Astrocyte (in vitro differentiated cells and primary cell): ENCODE measurements at regions not wholly inside any gene's neighbourhood (a gene's known extent, or its start where the extent isn't known, plus 50 kb on each side); places are given as distances from the start of the nearest gene placed in this dataset.

Experiments
- DNase-seq: peaks from one replicate; pipeline ENCODE4 v3.0.0-alpha.2; 2010; ENCODE audit warnings: low read depth
- FAIRE-seq: peaks from 2 replicates; lab custom pipeline; 2011; peaks lifted over from hg19 to GRCh38; lab: Jason Lieb, UNC
- H2AFZ ChIP-seq: 2 replicates; pipeline ENCODE4 v1.6.0; 2012; ENCODE audit warnings: low read depth, low read length, inconsistent platforms
- H3K27ac ChIP-seq: 2 replicates; pipeline ENCODE4 v1.5.1; 2011; ENCODE audit warnings: low read depth, low read length, inconsistent platforms
- H3K27me3 ChIP-seq: 2 replicates; pipeline ENCODE4 v1.6.0; 2011; ENCODE audit warnings: low read length, inconsistent platforms; ENCODE audit not compliant: insufficient read depth
- H3K36me3 ChIP-seq: 2 replicates; pipeline ENCODE4 v1.5.1; 2011; ENCODE audit warnings: low read length, inconsistent platforms; ENCODE audit not compliant: insufficient read depth
- H3K4me1 ChIP-seq: 2 replicates; pipeline ENCODE4 v1.5.1; 2011; ENCODE audit warnings: low read length, inconsistent platforms; ENCODE audit not compliant: insufficient read depth
- H3K4me2 ChIP-seq: 2 replicates; pipeline ENCODE4 v1.6.0; 2012; ENCODE audit warnings: low read length, inconsistent platforms
- H3K4me3 ChIP-seq: 2 replicates; pipeline ENCODE4 v1.5.1; 2011; ENCODE audit warnings: low read depth, mild to moderate bottlenecking, low read length, inconsistent platforms; ENCODE audit not compliant: insufficient read depth
- H3K79me2 ChIP-seq: 2 replicates; pipeline ENCODE4 v1.6.0; 2012; ENCODE audit warnings: mild to moderate bottlenecking, low read length, inconsistent platforms; ENCODE audit not compliant: insufficient read depth
- H3K9ac ChIP-seq: 2 replicates; pipeline ENCODE4 v1.6.0; 2012; ENCODE audit warnings: mild to moderate bottlenecking, low read length, inconsistent platforms
- H3K9me3 ChIP-seq: 2 replicates; pipeline ENCODE4 v1.5.1; 2012; ENCODE audit warnings: low read depth, mild to moderate bottlenecking, low read length, inconsistent platforms; ENCODE audit not compliant: insufficient read depth
- H4K20me1 ChIP-seq: 2 replicates; pipeline ENCODE4 v1.6.0; 2012; ENCODE audit warnings: low read length, inconsistent platforms; ENCODE audit not compliant: insufficient read depth
- H3K27ac Mint-ChIP-seq: one replicate; pipeline ENCODE4 v1.8.0; 2021; ENCODE audit warnings: mild to moderate bottlenecking, mixed read lengths; ENCODE audit not compliant: unreplicated experiment
- H3K27me3 Mint-ChIP-seq: one replicate; pipeline ENCODE4 v1.8.0; 2021; ENCODE audit warnings: low read depth, mixed read lengths; ENCODE audit not compliant: unreplicated experiment
- H3K36me3 Mint-ChIP-seq: one replicate; pipeline ENCODE4 v1.8.0; 2021; ENCODE audit warnings: low read depth, mixed read lengths; ENCODE audit not compliant: unreplicated experiment
- H3K4me1 Mint-ChIP-seq: one replicate; pipeline ENCODE4 v1.8.0; 2021; ENCODE audit warnings: low read depth, mixed read lengths; ENCODE audit not compliant: unreplicated experiment
- H3K4me3 Mint-ChIP-seq: one replicate; pipeline ENCODE4 v1.8.0; 2021; ENCODE audit warnings: mild to moderate bottlenecking, moderate library complexity, mixed read lengths; ENCODE audit not compliant: unreplicated experiment
- H3K9me3 Mint-ChIP-seq: one replicate; pipeline ENCODE4 v1.8.0; 2021; ENCODE audit warnings: mild to moderate bottlenecking, mixed read lengths; ENCODE audit not compliant: unreplicated experiment
- EZH2 ChIP-seq: IDR thresholded peaks from 2 replicates; pipeline ENCODE4 v1.6.1; 2012; ENCODE audit warnings: mild to moderate bottlenecking, low read length, inconsistent platforms; ENCODE audit not compliant: insufficient read depth
- TF ChIP-seq, protein P1 (sequence below): IDR thresholded peaks from 2 replicates; pipeline ENCODE4 v1.5.1; 2011; ENCODE audit warnings: low read depth, mild to moderate bottlenecking, inconsistent platforms, low read length, moderate library complexity; ENCODE audit not compliant: insufficient read depth

DNA sequence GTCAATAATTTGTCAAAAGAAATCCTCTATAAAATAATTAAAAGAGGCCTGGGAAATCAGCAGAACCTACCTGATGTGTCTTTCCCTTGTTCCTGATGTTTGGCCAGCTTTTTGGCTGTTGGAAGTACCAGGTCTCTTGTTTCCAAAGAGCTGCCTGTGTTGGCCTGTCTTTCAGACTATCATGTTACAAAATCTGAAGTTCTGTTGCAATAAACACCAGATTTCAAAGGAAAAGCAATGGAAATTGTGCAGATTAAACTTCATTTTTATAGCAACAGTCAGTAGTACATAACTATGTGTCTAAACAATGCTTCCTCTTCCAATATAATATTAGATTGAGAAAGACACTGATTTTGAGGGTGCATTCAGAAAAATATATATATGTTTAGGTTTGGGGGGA, 647.2 kb upstream of the CXADR start:
- H3K4me2 ChIP-seq = no peak overlapping the region
- DNase-seq (no peak), FAIRE-seq (no peak)
- Mint-ChIP-seq H3K27ac (no peak overlapping the region), H3K4me3 (no peak overlapping the region), H3K4me1 (peaks cover 6% of the 10 kb centered on the region), H3K27me3 (no peaks in the 10 kb centered on the region), H3K36me3 (no peaks in the 10 kb centered on the region), H3K9me3 (no peaks in the 10 kb centered on the region)
- H3K4me3 ChIP-seq = no peak overlapping the region
- H3K9me3 ChIP-seq = no peaks in the 10 kb centered on the region
- no peaks in the 10 kb centered on the region for H3K4me1 ChIP-seq
- H4K20me1 ChIP-seq = no peaks in the 10 kb centered on the region
- no peaks in the 10 kb centered on the region for H3K79me2 ChIP-seq
- H3K36me3 ChIP-seq = no peaks in the 10 kb centered on the region
- no peak overlapping the region for H2AFZ ChIP-seq
- no peak overlapping the region for H3K9ac ChIP-seq
- H3K27me3 ChIP-seq = no peaks in the 10 kb centered on the region
- no peak overlapping the region for H3K27ac ChIP-seq
- no peak for TF ChIP-seq EZH2
- TF ChIP-seq, protein P1, sequence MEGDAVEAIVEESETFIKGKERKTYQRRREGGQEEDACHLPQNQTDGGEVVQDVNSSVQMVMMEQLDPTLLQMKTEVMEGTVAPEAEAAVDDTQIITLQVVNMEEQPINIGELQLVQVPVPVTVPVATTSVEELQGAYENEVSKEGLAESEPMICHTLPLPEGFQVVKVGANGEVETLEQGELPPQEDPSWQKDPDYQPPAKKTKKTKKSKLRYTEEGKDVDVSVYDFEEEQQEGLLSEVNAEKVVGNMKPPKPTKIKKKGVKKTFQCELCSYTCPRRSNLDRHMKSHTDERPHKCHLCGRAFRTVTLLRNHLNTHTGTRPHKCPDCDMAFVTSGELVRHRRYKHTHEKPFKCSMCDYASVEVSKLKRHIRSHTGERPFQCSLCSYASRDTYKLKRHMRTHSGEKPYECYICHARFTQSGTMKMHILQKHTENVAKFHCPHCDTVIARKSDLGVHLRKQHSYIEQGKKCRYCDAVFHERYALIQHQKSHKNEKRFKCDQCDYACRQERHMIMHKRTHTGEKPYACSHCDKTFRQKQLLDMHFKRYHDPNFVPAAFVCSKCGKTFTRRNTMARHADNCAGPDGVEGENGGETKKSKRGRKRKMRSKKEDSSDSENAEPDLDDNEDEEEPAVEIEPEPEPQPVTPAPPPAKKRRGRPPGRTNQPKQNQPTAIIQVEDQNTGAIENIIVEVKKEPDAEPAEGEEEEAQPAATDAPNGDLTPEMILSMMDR = no peak

- Histone ChIP-seq H3K36me3 (no peaks in the 10 kb centered on the region), H3K9ac (no peak overlapping the region), H3K27me3 (no peaks in the 10 kb centered on the region), H3K27ac (no peak overlapping the region), H3K4me3 (no peak overlapping the region), H3K4me1 (no peaks in the 10 kb centered on the region), H3K9me3 (no peaks in the 10 kb centered on the region), H4K20me1 (no peaks in the 10 kb centered on the region), H2AFZ (no peak overlapping the region), H3K4me2 (no peak overlapping the region), H3K79me2 (no peaks in the 10 kb centered on the region)
- Mint-ChIP-seq H3K36me3 (no peaks in the 10 kb centered on the region), H3K9me3 (no peaks in the 10 kb centered on the region), H3K4me1 (peaks cover 2% of the 10 kb centered on the region), H3K27me3 (no peaks in the 10 kb centered on the region), H3K27ac (no peak overlapping the region), H3K4me3 (no peak overlapping the region)
- TF ChIP-seq EZH2 = no peak
- TF ChIP-seq, protein P1 = no peak
- no peak for FAIRE-seq
- no peak for DNase-seq
Observed at GRCh38 chr21:16866851-16867250, 646.0 kb upstream of the CXADR start.

DNA sequence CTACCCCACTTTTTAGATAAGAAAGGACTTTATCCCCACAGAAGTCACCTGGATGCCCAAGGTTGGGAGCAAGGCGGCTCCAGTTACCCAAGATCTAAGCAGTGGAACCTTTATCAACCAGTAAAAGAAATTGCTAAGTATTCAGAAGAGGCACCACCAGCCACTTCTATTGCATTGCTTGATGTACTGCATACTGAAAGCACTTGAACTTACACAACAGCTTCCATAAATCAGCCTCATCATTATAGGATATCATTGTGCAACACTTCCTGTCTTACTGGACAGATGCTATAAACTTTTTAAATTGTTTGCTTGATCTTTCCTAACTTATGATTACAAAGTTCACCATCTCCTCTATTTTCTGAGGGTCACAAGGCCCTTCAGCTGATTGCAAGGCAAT, 642.7 kb upstream of the CXADR start:
- H3K4me2 ChIP-seq = no peak overlapping the region
- TF ChIP-seq, protein P1 = no peak
- TF ChIP-seq EZH2 = no peak
- H3K27me3 ChIP-seq = no peaks in the 10 kb centered on the region
- no peaks in the 10 kb centered on the region for H4K20me1 ChIP-seq
- H3K27ac ChIP-seq = no peak overlapping the region
- H3K4me3 ChIP-seq = no peak overlapping the region
- Mint-ChIP-seq H3K27me3 (no peaks in the 10 kb centered on the region), H3K27ac (no peak overlapping the region), H3K36me3 (no peaks in the 10 kb centered on the region), H3K4me3 (no peak overlapping the region), H3K9me3 (no peaks in the 10 kb centered on the region), H3K4me1 (no peaks in the 10 kb centered on the region)
- H3K9ac ChIP-seq = no peak overlapping the region
- no peaks in the 10 kb centered on the region for H3K79me2 ChIP-seq
- no peaks in the 10 kb centered on the region for H3K36me3 ChIP-seq
- no peaks in the 10 kb centered on the region for H3K9me3 ChIP-seq
- no peaks in the 10 kb centered on the region for H3K4me1 ChIP-seq
- no peak overlapping the region for H2AFZ ChIP-seq
- no peak for FAIRE-seq
- no peak for DNase-seq
